B cell (primary cell): ENCODE measurements at regions not wholly inside any gene's neighbourhood (a gene's known extent, or its start where the extent isn't known, plus 50 kb on each side); places are given as distances from the start of the nearest gene placed in this dataset.
"Not testable (repeated sequence)": the region's sequence is repeated elsewhere in the genome, so short reads cannot be mapped to it uniquely, and the experiment has no call there.

ENCODE experiments used
- EZH2 ChIP-seq: IDR thresholded peaks from 2 replicates; pipeline ENCODE4 v1.6.1; 2012; ENCODE audit warnings: borderline replicate concordance, low read depth, mild to moderate bottlenecking, moderate library complexity, low read length; ENCODE audit not compliant: insufficient read depth, poor library complexity, severe bottlenecking
- TF ChIP-seq, protein P1 (sequence below): fragments of 200-600 bp; IDR thresholded peaks from one replicate; pipeline ENCODE4 v1.8.0; 2022; ENCODE audit warnings: antibody characterized with exemption, mild to moderate bottlenecking

GRCh38 chr1:148325031-148325430, 158.1 kb downstream of the PPIAL4G start:
- TF ChIP-seq, protein P1, sequence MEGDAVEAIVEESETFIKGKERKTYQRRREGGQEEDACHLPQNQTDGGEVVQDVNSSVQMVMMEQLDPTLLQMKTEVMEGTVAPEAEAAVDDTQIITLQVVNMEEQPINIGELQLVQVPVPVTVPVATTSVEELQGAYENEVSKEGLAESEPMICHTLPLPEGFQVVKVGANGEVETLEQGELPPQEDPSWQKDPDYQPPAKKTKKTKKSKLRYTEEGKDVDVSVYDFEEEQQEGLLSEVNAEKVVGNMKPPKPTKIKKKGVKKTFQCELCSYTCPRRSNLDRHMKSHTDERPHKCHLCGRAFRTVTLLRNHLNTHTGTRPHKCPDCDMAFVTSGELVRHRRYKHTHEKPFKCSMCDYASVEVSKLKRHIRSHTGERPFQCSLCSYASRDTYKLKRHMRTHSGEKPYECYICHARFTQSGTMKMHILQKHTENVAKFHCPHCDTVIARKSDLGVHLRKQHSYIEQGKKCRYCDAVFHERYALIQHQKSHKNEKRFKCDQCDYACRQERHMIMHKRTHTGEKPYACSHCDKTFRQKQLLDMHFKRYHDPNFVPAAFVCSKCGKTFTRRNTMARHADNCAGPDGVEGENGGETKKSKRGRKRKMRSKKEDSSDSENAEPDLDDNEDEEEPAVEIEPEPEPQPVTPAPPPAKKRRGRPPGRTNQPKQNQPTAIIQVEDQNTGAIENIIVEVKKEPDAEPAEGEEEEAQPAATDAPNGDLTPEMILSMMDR: not testable (repeated sequence)
- TF ChIP-seq EZH2: not testable (repeated sequence)
